GM12801 (cell line): ENCODE measurements at regions not wholly inside any gene's neighbourhood (a gene's known extent, or its start where the extent isn't known, plus 50 kb on each side); places are given as distances from the start of the nearest gene placed in this dataset.

Experiments
- TF ChIP-seq, protein P1 (sequence below): IDR thresholded peaks from one replicate; pipeline ENCODE4 v1.5.1; 2011; ENCODE audit warnings: control low read depth; ENCODE audit not compliant: insufficient read length; ENCODE audit errors: extremely low read depth

DNA sequence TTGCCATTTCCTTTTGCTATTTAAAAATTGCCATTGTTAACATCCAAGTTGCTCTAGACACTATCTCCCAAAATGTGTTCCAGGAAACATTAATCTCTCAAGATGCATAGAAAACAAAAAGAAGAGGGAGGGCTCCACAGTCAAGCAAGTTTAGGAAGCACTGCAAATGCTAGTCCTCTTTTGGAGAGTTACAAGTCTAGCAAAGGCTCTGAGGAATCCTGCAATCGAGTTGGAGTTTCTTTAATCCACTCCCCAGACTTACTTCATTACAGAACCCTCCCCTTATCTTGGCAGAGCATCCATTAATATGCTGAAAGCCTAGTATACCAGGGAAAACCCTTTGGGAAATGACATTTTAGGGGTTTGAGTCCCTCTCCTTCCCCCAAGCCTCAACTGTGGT is 147.9 kb downstream of the SYF2 start:
- TF ChIP-seq, protein P1, sequence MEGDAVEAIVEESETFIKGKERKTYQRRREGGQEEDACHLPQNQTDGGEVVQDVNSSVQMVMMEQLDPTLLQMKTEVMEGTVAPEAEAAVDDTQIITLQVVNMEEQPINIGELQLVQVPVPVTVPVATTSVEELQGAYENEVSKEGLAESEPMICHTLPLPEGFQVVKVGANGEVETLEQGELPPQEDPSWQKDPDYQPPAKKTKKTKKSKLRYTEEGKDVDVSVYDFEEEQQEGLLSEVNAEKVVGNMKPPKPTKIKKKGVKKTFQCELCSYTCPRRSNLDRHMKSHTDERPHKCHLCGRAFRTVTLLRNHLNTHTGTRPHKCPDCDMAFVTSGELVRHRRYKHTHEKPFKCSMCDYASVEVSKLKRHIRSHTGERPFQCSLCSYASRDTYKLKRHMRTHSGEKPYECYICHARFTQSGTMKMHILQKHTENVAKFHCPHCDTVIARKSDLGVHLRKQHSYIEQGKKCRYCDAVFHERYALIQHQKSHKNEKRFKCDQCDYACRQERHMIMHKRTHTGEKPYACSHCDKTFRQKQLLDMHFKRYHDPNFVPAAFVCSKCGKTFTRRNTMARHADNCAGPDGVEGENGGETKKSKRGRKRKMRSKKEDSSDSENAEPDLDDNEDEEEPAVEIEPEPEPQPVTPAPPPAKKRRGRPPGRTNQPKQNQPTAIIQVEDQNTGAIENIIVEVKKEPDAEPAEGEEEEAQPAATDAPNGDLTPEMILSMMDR = no peak

DNA sequence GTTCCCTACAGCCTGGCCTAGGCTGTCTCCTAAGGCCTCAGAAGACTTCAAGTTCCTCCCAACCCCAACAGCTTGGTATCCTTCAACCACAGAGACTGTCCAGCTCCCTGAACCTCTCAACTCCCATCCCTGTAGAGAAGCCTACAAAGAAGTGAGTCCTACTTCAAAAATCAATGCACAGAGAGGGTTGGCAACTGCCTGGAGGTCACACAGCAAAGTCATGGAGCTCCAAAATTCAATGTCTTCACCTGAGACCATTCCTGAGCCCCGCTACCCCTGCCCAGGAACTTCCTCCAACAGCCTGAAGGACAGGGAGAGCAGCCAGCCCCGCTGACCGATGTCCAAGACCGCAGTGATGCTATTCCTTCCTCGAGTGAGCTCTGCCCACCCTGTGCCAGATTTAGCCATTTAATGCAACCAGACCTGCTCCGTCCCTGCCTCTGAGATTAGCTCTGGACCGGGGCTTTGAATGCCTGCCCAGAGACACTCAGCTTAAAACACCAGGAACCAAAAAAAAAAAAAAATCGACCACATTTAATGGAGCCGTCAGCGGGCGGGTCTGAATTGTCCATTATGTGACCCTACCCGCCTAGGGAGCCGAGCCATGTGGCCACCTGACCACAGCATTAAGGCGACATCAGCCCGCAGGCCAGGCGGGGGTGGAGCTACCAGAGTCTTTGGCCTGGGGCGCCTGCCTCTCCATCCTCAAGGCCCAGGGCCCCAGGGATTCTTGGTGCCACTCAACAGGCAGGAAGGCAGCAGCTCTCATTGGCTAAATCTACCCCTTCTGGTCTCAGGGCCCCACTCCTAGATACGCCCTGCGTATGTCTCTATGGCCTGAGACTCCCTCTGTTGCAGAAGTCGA is 148.6 kb downstream of the SYF2 start:
- TF ChIP-seq, protein P1 = no peak

DNA sequence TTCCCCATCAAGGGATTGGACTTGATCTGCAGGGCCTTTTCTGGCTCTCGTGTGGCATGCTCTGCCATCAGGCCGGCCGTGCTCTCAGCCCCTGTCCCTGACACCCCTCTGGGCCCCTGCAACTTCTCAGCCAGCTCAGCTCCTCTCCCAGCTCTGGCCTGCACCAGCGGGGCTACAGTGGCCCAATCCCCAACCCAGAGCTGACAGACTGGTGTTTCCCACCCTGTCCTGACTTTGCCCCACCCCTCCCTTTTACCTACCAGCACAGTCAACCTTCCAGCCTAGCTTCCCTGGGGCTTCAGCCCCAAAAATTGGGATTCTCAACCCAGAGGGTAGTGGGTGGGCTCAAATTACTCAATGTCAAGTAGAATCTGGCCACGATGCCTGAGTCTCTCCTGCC is 149.3 kb downstream of the SYF2 start:
- TF ChIP-seq, protein P1 = no peak

DNA sequence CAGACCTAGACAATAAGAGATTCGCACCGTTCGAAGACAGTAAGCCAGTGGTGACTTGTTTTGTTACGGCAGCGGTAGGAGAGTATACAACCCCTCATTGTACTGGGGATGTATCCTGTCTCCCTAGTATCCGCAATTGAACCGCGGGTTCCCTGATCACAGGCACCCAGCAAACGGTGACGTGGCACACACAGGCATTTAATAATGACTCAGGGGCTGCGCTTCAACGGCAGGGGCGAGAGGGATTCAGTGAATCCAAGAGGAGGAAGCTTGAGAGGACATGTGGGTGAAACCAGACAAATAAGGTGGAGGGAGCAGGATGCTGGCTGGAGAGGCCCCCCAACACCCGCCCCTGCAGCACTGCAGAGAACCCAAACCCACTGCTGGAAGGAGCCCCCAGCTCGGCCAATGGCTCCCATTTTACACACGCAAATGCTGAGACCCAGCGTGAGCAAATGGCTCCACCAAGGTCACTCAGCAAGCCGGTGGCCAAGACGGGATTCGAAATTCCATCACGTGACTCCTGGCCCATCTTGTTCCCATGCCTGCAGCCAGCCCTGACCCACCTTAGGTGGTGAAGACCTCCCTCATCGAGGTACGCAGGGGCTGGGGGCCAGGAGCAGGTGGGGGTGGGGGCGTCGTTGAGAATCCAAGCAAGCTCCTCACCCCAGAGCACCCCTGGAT is 149.9 kb downstream of the SYF2 start:
- TF ChIP-seq, protein P1 = no peak

DNA sequence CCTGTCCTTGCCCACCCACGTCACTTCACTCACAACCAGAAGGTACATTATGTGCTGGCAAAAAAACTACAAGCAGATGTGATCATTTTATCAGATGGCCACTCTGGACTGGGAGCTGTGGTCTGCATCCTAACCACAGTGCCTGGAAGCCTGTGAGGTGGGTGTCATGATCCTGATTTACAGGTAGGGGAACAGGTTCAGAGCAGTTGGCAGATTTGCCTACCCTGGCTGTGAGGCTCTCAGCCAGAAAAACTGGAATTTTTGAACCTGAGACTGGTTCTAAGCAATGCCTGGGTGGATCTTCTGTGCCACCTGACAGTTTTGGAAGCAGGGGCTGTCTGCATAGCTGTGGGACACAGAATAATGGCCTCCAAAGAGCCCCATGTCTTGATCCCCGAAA is 150.8 kb downstream of the SYF2 start:
- TF ChIP-seq, protein P1 = no peak

DNA sequence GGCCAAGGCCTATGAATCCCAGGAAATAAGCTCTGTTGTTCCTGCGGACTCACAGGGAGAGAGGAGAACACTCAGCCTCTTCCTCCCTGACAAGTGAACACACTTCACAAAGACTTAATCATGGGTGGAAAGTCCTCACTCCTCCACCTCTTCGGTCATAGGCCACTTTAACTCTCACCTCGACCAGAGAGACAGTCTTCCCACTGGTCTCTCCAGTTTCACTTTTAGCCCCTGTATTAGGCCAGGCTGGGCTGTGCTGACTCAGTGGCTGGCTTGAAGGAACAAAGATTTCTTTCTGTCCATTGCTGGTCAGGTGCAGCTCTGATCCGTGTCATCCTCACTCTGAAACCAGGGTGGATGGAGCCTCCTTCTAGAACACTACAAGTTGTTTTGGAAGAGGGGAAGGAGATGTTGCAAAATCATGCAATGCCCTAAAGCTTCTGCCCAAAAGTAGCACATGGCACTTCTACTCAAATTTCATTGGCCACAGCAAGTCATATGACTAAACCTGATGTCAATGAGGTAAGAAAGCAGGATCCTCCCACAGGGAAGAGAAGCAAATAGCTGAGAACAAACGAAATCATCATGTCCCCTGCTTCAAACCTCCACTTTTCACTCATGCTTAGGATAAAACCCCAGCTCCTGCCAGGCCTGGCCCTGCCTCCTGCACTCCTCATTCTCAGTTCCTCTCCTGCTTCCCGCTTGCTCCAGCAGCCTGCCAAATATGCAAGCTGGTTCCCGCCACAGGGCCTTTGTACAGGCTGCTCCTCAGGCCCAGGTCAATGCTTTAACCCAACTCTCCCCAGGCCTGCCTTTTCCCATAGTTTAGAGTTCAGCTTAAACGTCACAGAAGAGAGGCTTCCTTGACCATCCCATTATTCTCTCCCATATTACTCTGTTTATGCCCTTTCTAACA is 150.5 kb upstream of the RUNX3 start:
- TF ChIP-seq, protein P1 = no peak

DNA sequence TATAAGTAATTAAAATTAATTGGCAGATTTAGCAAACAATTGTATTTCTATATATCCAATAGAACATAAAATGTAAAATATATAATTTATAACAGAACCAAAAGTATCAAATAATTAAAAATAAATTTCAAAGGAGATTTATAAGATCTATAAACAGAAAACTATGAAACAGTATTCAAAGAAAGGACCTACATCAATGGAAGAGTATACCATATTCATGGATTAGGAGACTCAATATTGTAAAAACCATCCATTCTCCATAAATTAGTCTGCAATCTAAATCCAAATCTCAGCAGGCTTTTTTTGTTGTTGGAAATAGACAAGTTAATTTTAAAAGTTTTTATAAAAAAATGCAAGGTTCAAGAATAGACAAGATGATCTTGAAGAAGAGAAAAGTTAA is 149.0 kb upstream of the RUNX3 start:
- TF ChIP-seq, protein P1 = no peak
